22Rv1 (cell line): ENCODE measurements at regions not wholly inside any gene's neighbourhood (a gene's known extent, or its start where the extent isn't known, plus 50 kb on each side); places are given as distances from the start of the nearest gene placed in this dataset.

Source experiments
- CTCF ChIP-seq: fragments of 450-650 bp; IDR thresholded peaks from 2 replicates; pipeline ENCODE4 v1.5.1; 2017; ENCODE audit warnings: mild to moderate bottlenecking
- ZFX ChIP-seq: fragments of 450-650 bp; IDR thresholded peaks from 2 replicates; pipeline ENCODE4 v1.6.1; 2017; ENCODE audit warnings: antibody characterized with exemption, borderline replicate concordance

GRCh38 chr13:68107667-68108066, 877.5 kb upstream of the PCDH9 start:
- TF ChIP-seq CTCF (no peak), ZFX (no peak)
